ENCODE measurements at regions not wholly inside any gene's neighbourhood (a gene's known extent, or its start where the extent isn't known, plus 50 kb on each side); places are given as distances from the start of the nearest gene placed in this dataset.

DNA sequence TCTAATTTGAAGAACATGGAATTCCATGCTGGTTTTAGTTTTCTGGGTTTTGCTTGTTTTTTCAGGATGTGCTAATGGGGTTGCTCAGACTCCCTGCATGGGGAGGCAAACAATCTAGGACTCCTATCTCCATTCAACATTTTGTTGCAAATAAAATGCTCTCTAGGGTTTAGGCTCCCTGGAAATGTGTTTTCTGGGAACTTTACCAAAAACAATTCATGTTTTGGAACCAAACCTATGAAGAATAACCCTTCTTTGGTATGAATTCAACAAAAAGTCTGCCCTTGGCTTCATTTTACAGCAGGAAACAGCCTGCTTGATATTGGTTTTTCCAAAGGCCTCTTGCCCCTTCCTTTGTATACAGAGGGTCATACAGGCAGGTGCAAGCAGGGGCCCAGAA is 217.7 kb downstream of the FOXA2 start:
- no peak overlapping the region for H3K27ac ChIP-seq
- peaks cover 0 to 5% (median 0%) of the 10 kb centered on the region in 4 donors for H3K9me3 ChIP-seq
- H3K4me1 ChIP-seq, result peaks cover 0 to under 1% (median 0%) of the 10 kb centered on the region in 4 donors
- no peaks in the 10 kb centered on the region for H3K27me3 ChIP-seq
- TF ChIP-seq EP300 (IDR thresholded peaks at IDR 0.05) (no peak), POLR2A (IDR thresholded peaks at IDR 0.05) (no peak)
- TF ChIP-seq, protein P1, sequence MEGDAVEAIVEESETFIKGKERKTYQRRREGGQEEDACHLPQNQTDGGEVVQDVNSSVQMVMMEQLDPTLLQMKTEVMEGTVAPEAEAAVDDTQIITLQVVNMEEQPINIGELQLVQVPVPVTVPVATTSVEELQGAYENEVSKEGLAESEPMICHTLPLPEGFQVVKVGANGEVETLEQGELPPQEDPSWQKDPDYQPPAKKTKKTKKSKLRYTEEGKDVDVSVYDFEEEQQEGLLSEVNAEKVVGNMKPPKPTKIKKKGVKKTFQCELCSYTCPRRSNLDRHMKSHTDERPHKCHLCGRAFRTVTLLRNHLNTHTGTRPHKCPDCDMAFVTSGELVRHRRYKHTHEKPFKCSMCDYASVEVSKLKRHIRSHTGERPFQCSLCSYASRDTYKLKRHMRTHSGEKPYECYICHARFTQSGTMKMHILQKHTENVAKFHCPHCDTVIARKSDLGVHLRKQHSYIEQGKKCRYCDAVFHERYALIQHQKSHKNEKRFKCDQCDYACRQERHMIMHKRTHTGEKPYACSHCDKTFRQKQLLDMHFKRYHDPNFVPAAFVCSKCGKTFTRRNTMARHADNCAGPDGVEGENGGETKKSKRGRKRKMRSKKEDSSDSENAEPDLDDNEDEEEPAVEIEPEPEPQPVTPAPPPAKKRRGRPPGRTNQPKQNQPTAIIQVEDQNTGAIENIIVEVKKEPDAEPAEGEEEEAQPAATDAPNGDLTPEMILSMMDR (IDR thresholded peaks at IDR 0.05), result no peak
- H3K36me3 ChIP-seq, result no peaks in the 10 kb centered on the region
- no peak for DNase-seq (ENCODE audit: low spot score in 2 of 2)
- no peak overlapping the region for H3K4me3 ChIP-seq

DNA sequence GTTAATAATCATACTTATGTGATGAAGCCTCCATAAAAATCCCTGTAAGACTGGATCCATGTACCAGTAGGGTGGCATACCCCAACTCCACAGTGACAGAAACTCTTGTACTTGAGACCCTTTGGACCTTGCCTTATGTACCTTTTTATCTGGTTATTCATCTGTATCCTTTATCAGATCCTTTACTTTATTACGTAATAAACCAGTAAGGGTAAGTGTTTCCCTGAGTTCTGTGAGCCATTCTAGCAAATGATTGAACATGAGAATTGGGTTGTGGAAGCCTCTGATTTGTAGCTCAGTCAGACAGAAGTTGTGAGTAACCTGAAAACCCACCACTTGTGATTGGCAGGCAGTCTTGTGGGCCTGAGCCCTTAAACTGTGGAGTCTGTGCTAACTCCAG is 229.7 kb downstream of the FOXA2 start:
- Histone ChIP-seq H3K27me3 (no peaks in the 10 kb centered on the region), H3K9me3 (no peaks in the 10 kb centered on the region), H3K36me3 (no peaks in the 10 kb centered on the region), H3K4me1 (no peaks in the 10 kb centered on the region), H3K4me3 (no peak overlapping the region), H3K27ac (no peak overlapping the region)
- TF ChIP-seq EP300 (IDR thresholded peaks at IDR 0.05), result no peak
- TF ChIP-seq, protein P1 (IDR thresholded peaks at IDR 0.05), result no peak
- TF ChIP-seq POLR2A (IDR thresholded peaks at IDR 0.05), result no peak
- DNase-seq (ENCODE audit: low spot score in 2 of 2), result no peak
- WGBS, 2 donors, result 82 to 100% methylated on average over 1 of the region's 1 CpG

DNA sequence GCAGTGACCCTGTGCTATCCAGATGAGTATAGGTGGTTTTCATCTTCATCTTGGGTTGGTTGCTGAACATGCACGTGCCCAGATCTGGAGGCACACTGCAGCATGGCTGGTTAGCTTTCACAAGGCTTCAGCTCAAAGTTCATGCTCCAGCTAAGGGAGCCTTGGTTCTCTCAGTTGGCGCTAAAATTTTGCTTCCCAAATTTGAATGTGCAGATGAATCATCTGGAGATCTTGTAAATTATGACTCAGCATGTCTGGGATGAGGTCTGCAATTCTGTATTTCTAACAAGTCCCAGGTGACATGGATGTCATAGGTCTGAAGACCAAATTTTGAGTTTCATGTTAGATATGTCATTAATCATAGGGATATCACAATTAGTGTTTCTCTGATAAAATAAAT is 230.8 kb downstream of the FOXA2 start:
- TF ChIP-seq POLR2A (IDR thresholded peaks at IDR 0.05) (no peak), EP300 (IDR thresholded peaks at IDR 0.05) (no peak)
- TF ChIP-seq, protein P1 (IDR thresholded peaks at IDR 0.05), result no peak
- H3K4me3 ChIP-seq, result no peak overlapping the region
- 88 to 93% methylated on average over 2 of the region's 2 CpGs for WGBS, 2 donors
- H3K4me1 ChIP-seq, result no peaks in the 10 kb centered on the region
- H3K36me3 ChIP-seq, result no peaks in the 10 kb centered on the region
- DNase-seq (ENCODE audit: low spot score in 2 of 2), result no peak
- no peak overlapping the region for H3K27ac ChIP-seq
- no peaks in the 10 kb centered on the region for H3K27me3 ChIP-seq
- H3K9me3 ChIP-seq, result no peaks in the 10 kb centered on the region

DNA sequence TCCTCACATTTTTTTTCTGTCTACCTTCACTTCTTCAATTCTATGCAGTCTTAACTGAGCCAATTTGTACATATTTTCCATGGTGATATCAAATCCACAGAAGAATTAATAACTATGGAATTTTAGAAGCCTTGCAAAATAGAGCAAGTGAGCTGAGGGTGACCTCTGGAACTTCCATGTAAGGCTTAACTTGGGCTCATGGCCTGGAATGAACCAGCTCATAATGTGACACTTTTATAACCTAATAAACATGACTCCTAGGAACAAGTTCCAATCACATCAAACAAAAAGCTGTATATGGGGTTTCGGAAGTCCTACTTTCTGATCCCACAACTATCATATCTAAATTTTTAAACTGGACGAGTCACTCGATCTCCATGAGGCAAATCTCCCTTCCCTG is 232.4 kb downstream of the FOXA2 start:
- 68 to 90% methylated on average over 3 of the region's 3 CpGs for WGBS, 2 donors
- no peaks in the 10 kb centered on the region for H3K36me3 ChIP-seq
- no peak overlapping the region for H3K27ac ChIP-seq
- H3K4me1 ChIP-seq, result no peaks in the 10 kb centered on the region
- H3K27me3 ChIP-seq, result no peaks in the 10 kb centered on the region
- H3K4me3 ChIP-seq, result no peak overlapping the region
- H3K9me3 ChIP-seq, result no peaks in the 10 kb centered on the region
- DNase-seq (ENCODE audit: low spot score in 2 of 2), result no peak
- TF ChIP-seq POLR2A (IDR thresholded peaks at IDR 0.05) (no peak), EP300 (IDR thresholded peaks at IDR 0.05) (no peak)
- TF ChIP-seq, protein P1 (IDR thresholded peaks at IDR 0.05), result no peak

DNA sequence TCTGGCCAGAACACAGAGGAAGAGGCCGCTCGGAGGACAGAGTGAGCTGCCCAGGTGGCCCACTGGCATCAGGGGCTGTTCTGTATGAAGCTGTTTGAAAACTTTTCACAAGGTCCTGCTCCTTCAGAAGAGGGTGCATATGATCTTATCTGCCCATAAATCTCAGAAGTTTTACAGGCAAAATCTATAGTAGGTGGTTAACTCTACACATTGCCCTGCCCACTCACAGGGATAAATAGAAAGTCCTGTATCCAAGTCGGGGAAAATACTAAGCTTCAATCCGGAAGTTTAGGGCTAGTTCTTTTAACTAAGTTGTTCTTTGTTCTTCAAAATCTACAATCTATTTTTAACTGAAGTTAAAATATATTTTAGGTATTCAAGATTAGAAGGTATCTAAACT is 233.7 kb downstream of the FOXA2 start:
- H3K4me1 ChIP-seq, result no peaks in the 10 kb centered on the region
- H3K9me3 ChIP-seq, result no peaks in the 10 kb centered on the region
- no peak overlapping the region for H3K4me3 ChIP-seq
- no peaks in the 10 kb centered on the region for H3K36me3 ChIP-seq
- 83 to 89% methylated on average over 4 of the region's 4 CpGs for WGBS, 2 donors
- TF ChIP-seq EP300 (IDR thresholded peaks at IDR 0.05), result no peak
- no peak for TF ChIP-seq POLR2A (IDR thresholded peaks at IDR 0.05)
- TF ChIP-seq, protein P1 (IDR thresholded peaks at IDR 0.05), result no peak
- H3K27me3 ChIP-seq, result no peaks in the 10 kb centered on the region
- no peak overlapping the region for H3K27ac ChIP-seq
- DNase-seq (ENCODE audit: low spot score in 2 of 2), result no peak
